Activated CD4-positive, alpha-beta T cell treated with anti-CD3 and anti-CD28 coated beads, Interleukin-2, amount 50 U/mL, for 1 hour (primary cell): ENCODE measurements at regions not wholly inside any gene's neighbourhood (a gene's known extent, or its start where the extent isn't known, plus 50 kb on each side); places are given as distances from the start of the nearest gene placed in this dataset.
A peak's percentile ranks its signal among the peaks of the same experiment; 100 is the strongest.
"Not testable (repeated sequence)": the region's sequence is repeated elsewhere in the genome, so short reads cannot be mapped to it uniquely, and the experiment has no call there.

ENCODE experiments used
- DNase-seq: peaks from one replicate; pipeline ENCODE4 v3.0.0-alpha.2; 2020

DNA sequence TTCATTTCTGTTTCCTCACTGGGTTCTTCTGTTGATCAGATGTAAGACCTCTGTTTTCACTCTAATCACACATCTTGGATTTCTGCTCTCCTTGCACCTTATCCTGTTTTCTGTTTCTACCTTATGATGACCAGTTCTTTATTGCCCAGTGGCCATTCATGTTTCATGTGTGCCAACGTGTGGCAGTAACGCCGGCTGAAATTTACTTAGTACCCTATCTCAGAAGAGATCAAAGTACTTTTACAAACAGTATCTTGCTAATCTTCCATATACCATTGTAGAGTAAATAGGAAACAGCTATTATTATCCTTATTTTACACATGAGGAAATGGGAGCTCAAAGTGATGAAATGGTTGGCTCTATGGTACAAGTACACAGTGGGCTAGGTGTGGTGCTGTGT lies 74.0 kb downstream of the GATA3 start:
- no peak for DNase-seq

DNA sequence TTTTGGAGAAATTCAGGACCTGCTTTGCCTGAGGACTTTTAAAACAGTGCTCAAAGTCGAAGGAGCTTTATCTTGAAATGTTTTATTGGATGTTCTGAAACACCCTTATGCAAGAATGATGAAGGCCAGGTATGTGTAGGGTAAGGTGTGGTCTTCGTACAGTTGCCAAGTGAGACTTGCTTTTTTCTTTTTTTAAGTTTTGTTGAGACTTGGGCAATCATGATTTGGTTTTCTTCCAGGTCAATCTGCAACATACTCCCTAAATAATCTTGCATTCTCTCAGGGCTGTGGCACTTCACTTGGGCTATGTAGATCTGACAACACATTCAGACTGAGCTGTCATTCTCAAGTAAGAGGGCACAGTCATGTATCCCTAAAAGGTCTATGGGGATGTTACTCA lies 75.0 kb downstream of the GATA3 start:
- no peak for DNase-seq

GRCh38 chr10:8130973-8131911 lies 76.8 kb downstream of the GATA3 start:
- DNase-seq, result no peak

- no peak for DNase-seq
Observed at GRCh38 chr10:8133146-8133545, 78.7 kb downstream of the GATA3 start.

DNA sequence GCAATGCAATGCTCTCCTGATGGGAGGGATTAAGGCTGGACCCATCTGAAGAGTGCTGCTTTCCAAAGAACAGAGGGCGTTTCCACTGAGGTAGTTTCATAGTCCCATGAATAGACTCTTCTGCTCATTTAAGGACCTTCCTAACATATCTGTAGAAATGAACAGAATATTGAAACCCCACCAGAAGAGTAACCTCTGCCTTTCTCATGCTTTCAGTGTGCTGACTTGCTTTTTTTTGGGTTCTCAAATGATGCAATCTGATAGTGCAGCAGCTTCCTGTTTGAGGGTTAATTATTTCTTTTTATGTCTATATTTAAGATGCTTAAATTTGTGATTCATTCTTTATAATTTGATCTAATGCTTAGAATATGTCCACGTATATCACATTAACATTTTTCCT lies 82.2 kb downstream of the GATA3 start:
- DNase-seq, result no peak

DNA sequence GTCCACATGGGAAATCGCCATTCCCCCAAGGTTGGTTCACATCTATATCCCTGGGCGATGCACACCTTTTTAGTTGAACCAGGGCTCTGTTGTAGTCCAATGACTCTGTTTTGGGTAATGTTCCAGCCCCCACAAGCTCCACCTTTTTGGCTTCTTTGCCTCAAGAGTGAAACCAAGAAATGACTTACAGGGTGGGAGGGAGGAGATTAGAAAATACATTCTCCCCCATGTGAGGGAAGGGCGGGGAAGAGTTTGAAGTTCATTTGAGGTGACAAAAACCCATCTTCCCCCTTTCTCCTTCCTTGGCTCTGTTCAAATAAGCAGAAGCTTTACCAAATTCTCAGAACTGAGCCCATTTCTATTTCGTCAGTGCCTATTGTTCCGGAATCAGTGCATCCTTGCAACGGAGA lies 82.8 kb downstream of the GATA3 start:
- peak; percentile 13 for DNase-seq

- peak; percentile 11 for DNase-seq
Observed at GRCh38 chr10:8137726-8138125, 83.2 kb downstream of the GATA3 start.

DNA sequence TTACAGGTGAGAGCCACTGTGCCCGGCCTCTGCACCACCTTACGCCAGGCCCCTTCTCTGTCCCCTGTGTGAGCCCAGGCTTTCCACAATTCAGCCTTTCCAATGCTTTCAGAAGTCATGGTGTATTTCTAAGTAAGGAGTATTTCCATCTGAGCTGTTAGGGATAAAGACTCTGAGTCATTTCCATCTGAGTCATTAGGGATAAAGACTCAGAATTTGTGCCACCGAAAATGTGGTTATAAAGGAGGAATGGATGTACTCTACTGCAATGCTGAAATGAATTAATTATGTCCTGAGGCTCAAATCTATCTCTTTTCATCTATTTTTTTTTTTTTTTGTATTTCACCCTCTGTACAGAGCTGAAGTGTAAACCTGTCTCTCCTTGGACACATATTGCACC lies 84.0 kb downstream of the GATA3 start:
- no peak for DNase-seq

DNA sequence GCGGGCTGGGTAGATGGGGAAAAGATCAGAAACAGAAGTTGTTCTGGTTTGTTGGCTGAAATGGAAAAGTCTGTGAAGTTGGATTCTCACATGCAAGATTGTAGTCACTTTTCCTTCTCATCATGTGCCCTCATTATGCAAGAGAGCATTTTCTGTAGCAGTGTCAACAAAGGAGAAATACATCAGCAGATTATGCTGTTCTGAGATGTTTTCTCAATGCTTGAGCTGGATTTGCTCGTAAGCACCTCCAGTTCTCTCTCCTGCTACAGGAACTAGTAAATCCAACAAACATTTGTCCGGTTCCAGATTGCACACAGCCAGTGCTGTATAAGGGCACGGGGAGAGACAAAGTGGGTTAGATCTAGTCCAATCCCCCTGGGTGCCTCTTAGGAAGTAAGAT lies 90.0 kb downstream of the GATA3 start:
- no peak for DNase-seq

DNA sequence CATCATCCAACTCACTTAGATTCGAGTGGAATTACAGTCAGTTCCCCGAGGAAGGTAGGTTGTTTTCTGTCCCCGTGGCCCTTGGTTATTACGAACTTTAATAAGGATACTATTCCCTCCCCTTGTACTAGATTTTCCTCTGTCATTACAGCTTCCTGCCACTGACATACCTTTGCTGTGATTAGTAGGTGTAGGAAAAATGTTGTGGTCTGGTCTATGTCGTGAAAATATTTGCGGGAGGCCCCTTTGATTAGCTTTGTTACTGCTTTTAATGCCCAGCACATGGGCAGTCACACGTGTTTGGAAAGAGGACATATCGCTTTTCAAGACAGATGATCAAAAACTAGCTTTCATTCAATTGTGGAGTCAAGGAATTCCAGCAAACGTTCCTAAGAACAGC lies 92.2 kb downstream of the GATA3 start:
- DNase-seq, result no peak

GRCh38 chr10:8149991-8150390 lies 95.5 kb downstream of the GATA3 start:
- no peak for DNase-seq

DNA sequence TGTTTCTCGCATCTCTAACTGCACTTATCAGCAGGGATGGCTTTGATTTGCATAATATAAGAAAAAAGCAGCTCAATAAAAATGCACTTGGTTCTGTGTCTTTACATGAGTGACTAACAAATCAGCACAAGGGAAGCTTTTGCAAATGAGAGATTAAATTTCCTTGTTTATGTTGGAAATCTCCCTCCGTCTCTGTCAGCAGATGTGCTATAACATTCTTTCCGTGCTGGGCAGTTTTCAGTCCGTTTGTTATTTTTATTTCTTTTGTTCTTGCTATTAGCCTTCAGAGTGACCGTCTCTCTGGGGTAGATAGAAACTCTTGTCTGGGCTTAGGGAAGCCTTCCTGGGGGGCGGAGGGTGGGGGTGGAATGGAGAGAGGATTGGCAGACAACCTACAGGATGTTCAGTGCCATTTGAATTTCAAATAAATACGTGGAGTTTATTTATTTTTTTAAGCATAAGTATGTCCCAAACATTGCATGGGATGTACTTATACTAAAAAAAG lies 96.0 kb downstream of the GATA3 start:
- DNase-seq, result no peak

DNA sequence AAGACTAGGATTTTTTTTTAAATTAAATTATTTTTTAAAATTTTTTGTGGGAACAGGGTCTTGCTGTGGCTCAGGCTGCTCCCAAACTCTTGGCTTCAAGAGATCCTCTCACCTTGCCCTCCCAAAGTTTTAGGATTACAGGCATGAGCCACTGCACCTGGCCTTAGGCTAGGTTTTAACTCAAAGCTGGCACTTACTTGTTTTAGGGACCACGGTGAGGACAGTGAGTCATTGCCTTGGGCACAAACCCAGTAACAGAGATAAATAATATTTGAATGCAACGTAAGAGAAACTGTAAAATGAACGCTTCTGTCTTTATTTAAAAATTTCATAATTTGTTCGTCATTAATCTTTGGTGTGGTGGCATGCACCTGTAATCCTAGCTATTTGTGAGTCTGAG lies 96.6 kb downstream of the GATA3 start:
- DNase-seq, result no peak

DNA sequence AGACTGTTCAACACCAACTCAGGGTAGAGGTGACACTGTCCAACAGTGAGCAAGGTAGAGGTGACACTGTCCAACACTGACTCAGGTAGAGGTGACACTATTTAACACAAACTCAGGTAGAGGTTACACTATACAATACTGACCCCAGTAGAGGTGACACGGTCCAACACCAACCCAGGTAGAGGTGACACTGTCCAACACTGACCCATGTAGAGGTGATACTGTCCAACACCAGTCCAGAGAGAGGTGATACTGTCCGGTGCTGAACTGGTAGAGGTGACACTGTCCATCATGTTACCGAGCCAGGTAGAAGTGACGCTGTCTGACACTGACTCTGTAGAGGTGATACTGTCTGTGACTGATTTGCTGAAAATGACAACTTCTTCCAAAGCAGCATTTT lies 102.4 kb downstream of the GATA3 start:
- DNase-seq, result no peak

- DNase-seq, result no peak
Observed at GRCh38 chr10:8158193-8159071, 103.9 kb downstream of the GATA3 start.

GRCh38 chr10:8159341-8160165 lies 105.1 kb downstream of the GATA3 start:
- DNase-seq, result no peak

- DNase-seq, result no peak
Observed at GRCh38 chr10:8163824-8164223, 109.3 kb downstream of the GATA3 start.

DNA sequence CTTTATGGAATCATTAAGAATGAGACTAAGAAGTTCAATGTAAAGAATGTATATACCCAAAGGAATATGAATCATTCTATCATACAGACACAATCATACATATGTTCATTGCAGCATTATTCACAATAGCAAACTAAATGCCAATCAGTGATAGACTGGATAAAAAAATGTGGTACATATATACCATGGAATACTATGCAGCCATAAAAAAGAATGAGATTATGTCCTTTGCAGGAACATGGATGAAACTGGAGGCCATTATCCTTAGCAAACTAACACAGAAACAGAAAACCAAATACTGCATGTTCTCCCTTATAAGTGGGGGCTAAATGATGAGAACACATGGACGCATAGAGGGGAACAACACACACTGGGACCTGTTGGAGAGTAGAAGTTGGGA lies 110.2 kb downstream of the GATA3 start:
- DNase-seq, result not testable (repeated sequence)

- no peak for DNase-seq
Observed at GRCh38 chr10:8168836-8169235, 114.3 kb downstream of the GATA3 start.

DNA sequence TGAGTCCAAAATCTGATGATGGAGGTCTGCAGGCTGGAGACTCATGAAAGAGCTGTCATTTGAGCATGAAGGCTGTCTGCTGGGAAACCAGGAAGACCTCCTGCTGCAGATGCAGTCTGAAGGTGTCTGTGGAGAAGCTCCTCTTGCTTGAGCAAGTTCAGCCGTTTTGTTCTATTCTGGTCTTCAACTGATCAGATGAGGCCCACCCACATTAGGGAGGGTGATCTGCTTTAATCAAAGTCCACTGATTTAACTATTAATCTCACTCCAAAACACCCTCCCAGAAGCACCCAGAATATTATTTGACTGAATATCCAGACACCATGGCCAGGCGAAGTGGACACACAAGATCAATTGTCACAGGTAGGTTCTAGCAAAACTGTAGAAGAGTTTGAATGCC lies 116.5 kb downstream of the GATA3 start:
- no peak for DNase-seq

DNA sequence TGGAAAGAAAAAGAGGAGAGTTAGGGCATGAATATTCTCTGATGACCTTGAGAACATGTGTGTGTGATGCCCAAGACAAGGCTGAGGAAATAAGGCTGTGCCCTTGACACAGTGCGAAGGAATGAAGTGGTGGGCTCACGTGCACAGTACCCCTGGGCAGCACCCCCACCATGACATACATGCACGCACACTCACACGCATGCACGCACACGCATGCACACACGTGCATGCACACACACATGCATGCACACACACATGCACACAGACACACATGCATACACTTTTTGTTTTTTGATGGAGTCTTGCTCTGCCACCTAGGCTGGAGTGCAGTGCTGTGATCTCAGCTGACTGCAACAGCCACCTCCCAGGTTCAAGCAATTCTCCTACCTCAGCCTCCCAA lies 118.1 kb downstream of the GATA3 start:
- DNase-seq, result no peak

- DNase-seq, result no peak
Observed at GRCh38 chr10:8173243-8173865, 118.9 kb downstream of the GATA3 start.
